HG03159 (cell line): ENCODE measurements at regions not wholly inside any gene's neighbourhood (a gene's known extent, or its start where the extent isn't known, plus 50 kb on each side); places are given as distances from the start of the nearest gene placed in this dataset.

ENCODE experiments used
- ATAC-seq: cut with Tn5 transposase; IDR thresholded peaks from one replicate; pipeline ENCODE4 v1.9.1; 2021; ENCODE audit warnings: mild to moderate bottlenecking, moderate library complexity; ENCODE audit not compliant: unreplicated experiment

DNA sequence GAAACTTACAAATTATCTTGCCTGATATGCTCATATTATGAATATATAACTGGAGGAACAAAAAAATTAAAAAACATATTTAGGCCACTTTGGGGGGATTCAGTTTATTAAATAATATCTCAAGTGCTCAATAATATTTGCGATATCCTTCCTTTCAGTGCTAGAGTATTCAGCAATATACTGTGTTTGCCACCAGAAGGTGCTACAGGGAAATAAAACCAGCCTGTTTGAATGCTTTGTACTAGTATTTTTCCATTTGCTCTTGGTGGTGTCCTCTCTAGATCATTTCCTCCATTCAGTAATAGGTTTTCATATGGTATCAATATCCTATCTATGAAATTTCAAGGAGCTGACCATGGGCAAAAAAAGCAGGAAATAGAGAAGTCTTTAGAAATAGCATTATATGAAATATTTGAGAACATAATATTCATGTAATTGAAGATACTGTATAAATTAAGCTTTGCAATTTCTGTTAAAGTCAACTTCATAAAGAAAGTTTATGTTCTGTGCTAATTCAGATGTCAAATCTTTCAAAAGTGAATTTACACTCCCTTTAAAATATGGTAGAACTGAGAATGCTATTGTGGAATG is 106.2 kb upstream of the NAV3 start:
- ATAC-seq: peak; percentile 56

DNA sequence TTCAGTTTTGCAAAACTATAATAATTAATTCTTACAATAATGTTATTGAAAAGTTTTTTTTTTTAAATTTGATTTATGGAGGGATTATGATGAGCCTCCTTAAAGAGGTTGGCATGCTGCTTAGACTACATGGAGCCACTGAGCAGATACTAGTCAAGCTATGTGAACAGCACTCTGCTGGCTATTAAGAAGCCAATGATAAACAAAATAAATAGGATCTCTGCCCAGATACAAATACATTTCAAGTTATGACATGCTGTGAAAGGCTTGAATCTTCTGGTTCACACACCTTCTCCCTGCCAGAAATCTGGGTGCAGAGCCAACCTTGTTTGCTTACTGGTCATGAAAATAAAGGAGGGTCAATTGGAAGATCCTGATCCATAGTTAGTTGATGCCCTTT is 107.4 kb upstream of the NAV3 start:
- no peak for ATAC-seq

DNA sequence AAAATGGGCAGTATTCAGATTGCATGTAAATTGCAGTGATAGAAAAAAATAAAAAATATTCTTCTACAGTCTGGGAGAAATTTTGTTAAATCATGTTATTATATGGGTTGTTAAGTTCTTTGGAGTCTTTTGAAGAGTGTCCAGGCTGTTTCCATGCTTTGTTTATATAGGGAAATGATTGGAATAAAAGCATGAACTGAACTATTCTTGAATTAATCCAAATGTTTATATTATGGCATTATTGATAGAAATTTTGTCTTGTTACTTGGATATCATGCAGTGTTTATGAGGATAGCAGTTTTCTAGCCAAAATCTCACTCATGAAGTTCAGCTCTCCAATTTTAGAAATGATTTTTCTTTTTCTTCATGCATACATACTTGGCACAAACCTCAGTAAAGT is 108.2 kb upstream of the NAV3 start:
- ATAC-seq: no peak

DNA sequence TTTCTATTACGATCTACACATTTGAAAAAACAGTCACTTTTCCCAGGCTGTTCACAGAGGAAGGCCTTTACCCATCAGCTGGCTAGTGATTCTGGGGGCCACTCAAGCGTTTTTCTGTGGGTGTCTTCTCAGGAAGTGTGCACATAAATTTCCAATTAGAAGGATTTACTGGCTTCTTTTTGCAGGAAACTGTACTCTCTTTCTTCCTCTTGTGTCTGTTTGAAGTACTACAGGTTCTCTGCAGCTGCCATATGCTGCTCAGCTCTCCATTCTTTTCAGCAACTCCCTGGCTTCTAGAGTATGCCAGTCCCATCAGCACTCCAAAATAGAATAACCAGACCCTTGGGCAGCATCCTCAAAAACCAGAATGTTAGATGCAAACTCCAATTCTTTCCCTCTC is 110.4 kb upstream of the NAV3 start:
- peak; percentile 49 for ATAC-seq

DNA sequence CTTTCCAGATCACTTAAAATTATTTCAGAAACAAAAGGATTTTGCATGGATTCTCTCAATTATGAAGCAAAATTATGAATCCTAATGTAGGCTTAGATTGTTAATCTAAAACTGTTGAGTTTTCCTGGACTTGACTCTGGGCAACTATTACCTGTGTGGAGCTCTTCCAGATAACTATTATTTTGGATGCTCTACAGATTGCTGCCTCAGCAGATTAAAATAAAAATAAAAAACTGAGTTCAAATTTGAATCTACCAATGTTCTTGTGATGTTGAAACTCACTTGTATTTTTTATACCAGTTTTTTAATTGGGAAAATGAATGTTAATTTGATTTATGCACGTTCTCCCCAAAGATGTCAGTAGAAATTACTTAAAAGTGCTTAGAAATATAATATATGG is 120.5 kb upstream of the NAV3 start:
- ATAC-seq: no peak

DNA sequence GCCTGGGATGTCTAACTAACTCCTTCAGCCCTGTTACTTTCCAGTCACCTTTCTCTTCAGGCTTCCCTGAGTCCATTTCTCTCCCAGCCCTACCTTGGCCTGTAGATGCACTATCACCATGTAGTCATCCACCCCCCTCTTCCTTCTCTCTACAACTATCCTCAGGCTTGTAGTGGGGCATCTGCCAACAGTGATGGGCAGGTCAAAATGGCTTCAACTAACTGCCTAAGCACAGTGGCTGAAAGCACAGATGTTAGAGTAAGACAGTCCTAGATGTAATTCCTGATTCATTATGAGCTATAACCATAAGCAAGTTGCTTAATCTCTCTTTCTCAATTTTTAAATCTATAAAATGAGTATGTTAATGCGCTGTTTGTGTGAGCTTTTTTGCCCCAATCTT is 133.6 kb upstream of the NAV3 start:
- no peak for ATAC-seq

DNA sequence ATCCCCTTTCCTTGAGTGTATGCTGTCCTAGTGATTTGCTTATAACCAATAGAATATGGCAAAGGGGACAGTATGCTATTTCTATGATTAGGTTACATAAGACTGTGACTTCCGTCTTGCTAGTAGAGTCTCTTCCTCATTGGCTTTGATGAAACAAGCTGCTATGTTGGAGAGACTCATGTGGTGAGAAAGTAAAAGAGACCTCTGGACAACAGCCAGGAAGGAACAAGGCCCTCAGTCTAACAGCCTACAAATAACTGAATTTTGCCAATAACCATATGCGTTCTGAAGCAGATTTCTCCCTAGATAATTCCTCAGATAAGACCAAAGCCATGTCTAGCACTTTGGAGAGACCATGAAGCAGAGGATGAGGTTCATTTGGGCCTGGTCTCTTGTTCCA is 134.5 kb upstream of the NAV3 start:
- ATAC-seq: no peak

DNA sequence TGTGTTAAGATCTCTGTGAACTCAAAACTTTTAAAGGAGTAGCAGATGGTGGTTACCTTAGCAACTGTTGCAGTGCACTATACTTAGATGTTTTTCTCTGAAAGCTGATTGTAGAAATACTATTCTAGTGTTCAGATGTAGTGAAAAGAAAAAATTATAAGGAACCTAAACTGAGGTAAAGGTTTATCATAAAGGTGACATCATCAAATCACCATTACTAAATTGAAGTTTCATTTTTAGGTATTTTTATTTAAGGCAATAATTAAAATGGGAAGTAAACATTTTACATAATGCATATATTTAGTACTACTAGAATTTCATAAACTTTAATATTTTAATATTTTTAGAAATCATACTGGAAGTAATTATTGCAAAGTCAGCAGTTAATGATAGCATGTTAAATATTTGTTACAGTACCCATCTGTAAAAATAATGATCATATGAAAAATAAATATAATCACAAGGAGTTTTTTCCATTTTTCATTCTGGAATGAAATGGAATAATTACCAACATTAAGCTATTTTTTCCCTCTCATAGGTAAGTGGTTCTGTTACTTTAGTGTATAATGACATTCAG is 141.1 kb upstream of the NAV3 start:
- no peak for ATAC-seq

DNA sequence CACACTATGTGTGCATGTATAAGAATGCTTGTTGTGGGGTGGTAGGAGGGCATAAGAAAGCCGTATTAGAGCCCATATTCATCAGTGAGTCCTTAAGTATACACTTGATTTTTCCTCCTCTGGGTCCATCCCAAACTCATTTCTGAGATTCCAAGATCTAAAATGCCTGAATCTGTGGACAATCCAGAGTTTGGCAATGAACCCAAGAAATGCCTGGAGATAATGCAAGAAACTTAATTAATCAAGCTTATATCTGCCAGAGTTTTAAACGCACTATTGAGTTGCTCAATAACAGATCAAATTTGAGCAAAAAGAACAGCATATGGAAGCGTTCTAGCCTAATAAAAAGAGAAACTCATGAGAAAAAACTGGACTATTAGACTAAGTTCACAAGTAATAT is 143.4 kb upstream of the NAV3 start:
- no peak for ATAC-seq

DNA sequence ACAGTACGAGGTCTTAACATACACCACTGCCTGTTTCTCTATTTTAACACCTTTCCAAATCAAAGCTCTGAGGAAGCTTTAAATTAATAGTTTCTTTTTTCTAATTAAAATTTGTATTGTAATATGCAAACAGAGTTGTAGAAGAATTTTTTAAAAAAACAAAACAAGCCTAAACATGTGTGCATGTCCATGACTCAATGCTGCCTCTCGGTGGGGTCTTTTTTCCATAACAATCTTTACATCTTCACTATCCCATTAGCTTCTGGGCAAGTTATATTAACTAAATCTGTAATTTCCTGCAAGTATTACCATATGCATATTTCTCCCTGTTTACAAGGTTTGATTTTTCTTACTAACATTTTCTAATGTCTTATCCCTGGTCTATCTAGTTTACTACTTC is 143.9 kb upstream of the NAV3 start:
- no peak for ATAC-seq

DNA sequence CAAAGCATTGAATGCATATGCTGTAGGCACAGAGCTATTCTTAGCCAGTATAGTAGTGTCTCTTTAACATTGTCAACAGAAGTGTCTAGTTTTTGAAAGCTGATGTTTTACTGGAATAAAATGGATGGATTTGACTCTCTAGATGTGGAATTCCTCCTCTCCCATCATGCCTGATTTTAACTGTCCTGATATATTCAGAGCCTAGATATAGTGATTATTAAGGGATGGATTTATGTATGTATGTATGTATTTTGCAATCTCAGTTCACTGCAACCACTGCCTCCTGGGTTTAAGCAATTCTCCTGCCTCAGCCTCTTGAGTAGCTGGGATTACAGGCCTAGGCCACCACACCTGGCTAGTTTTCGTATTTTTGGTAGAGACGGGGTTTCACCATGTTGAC is 144.8 kb upstream of the NAV3 start:
- ATAC-seq: no peak

DNA sequence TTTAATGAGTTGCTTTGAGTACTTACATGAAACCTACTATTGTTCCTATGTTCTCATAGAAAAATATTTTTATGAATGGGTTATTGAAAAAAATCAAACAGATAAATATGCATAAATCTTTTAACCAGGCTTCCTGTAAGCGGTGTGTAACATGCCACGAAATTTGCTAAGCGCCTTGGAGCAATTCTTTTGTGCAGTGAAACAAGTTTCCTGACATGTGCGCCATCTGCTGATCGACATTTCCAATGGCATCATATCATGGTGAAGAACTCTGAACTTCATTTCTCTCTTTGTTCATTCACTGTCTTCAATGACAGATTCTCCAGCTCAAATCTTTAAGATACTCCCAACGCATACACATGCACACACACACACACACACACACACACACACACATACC is 145.6 kb upstream of the NAV3 start:
- peak; percentile 74 for ATAC-seq

DNA sequence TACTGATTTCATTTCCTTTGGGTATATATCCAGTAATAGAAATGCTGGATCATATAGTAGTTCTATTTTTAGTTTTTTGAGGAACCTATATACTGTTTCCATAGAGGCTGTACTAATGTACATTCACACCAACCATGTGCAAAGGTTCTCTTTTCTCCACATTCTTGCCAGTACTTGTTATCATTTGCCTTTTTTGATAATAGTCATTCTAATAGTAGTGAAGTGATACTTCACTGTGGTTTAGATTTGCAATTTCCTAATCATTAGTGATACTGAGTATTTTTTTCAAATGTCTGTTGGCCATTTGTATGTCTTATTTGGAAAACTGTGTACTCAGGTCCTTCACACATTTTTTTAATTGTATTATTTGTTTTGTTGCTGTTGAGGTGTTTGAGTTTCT is 148.2 kb upstream of the NAV3 start:
- ATAC-seq: no peak

DNA sequence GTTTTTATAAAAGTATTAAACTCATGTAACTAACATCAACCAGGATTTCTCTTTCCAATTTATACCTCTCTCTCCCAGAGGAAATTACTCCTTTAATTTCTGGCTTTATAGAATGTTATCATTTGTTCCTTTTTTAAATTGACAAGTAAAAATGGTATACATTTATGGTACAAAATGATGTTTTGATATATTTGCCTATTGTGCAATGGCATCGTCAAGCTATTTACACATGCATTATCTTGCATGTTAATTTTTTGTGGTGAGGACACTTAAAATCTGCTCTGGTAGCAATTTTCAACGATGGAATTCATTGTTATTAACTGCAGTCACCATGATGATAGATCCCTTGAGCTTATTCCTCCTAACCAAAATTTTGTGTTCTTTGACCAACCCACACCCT is 149.0 kb upstream of the NAV3 start:
- no peak for ATAC-seq

DNA sequence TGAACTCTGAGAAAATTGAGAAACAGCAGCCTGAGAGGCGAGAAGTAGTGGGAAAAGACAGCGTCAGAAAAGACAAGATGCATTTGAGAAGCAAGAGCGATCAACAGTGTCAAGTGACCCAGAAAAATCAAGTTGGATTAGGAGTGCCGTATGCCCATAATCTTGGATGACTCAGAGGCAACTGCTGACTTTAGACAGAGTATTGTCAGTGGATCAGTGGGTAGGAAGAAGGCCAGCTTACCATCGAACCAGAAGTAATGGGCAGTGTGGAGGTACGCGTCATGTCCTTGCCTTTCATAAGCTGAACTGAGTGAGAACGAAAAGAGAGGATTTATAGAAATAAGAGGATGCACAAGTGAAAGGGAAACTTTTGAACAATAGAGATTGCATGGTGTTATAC is 151.0 kb upstream of the NAV3 start:
- no peak for ATAC-seq

DNA sequence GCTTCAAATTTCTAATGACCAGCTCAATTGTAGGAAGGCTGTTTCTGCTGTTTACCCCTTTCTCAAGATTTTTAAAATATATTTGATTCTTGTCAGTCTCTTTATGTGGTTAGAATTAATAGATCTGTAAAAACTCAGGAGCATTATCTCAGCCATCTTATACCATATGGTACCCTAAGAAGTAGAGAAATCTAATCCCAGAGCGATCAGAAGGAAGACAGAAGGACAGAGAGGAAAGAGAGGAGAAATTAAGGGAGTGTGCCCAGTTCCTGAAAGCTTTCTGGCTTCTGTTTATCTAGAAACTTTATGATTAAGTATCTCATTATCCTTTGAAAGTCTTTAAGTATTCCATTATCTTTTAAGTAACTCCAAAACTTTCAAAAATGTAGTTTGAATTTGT is 152.1 kb upstream of the NAV3 start:
- no peak for ATAC-seq

DNA sequence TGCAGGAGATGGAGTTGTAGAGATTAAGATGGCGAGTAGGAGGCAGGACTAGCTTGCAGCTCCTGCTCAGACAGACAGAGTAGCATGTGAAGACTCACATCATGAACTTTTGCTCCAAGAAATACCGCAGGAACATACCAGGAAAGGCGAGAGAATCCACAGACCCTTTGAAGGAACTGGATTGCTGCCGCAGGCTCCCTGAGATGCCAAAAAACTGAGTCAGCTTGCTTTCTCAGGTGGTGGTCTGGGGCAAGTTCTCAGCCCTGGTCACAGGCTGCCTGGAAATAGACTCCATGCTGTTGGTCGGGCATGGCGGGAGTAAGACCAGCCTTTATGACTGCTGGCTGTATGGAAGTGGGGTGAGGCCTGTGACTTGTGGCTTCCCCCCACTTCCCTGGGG is 163.6 kb upstream of the NAV3 start:
- ATAC-seq: no peak

DNA sequence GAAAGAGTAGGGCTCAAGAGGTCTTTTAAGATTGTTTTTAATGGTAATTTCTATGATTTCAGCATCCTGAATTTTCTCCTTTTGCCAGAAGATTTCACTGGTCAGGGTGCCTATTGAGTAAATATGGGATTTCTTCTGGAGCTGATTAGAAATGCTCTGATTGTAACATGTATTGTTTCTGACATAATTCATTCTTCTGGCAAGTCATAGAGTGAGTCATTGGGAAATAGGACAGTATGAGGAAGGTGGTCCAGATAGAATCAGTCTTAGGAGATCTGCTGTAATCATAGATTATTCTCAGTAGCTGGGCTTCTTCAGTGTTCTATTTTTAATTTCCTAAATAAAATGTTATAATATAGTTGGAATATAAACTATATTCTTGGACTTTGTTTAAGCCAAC is 182.0 kb upstream of the NAV3 start:
- ATAC-seq: no peak

DNA sequence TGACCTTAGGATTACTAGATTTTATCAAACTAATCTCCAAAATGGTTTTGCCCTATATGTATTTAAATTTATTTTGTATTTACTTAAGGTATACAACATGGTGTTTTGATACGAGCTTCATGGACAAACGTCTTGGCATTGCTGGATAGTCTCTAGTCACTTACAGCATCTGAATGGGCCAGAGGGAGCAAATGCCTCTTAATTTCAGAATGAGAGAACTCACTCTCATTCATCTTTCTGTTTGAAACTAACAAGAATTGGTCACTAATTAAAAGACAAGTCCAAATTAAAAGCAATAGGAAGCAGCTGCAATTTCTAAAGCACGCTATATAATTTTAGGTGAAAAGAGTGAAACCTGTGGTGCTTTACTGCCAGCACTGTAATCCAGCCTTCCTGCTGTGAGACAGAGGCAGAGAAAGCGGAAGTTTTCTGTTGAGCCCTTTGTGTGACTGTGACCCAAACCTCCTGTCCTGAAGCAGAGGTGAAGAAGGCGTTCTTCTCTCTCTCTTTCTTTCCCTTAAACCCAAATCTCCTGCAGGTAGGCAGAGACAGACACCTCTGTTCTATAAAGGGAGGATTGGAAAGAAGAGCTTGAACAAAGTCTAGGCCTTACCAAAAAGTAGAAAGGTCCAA is 184.6 kb upstream of the NAV3 start:
- peak; percentile 59 for ATAC-seq

DNA sequence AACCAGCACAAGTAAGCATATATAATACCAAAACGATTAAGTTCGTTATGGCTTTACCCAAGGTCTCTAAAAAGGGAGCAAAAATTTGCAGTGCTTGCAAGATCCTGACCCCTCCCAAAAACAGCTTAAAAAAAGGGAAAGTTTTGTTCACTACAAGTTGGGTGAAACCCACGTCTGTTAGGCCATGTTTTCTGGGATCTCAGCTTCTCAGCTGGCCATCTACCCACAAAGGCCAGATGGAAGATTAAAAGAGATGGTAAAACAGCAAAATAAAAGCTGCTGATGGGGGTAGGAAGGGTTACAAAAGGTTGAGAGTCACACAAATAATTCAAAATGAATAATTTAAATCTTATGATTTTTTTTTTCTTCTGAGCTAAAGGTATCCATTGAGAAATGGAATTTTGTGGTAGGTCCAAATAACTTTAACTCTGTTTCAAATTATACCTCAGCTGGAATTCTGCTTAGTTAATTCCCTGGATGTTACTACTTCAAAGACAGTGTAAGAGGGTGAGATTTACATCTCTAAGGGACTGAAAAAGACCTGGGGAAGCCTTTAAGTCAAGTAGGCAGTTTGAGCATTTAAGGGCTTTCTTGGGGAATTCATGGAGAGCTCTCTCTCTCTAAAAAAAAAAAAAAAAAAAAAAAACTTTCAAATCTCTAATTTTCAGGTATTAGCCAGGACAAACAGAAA is 185.6 kb upstream of the NAV3 start:
- no peak for ATAC-seq

DNA sequence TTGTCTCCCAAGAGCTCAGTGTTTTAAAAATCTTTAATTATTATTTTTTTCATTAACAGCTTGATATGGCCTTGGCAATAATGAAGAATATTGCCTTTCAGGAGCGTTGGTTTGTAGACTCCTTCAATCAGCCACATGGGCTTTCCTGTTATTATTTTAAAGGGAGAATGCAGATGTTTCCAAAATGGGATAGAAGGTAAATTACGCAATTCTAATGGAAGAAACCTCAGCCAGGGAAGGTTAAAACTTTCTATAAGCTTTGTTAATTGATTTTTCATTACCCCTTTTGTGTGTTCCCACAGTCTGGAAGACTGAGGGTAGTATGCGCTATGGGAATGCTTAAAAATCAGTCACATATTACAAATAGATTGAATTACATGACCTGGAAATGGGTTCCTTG is 188.4 kb upstream of the NAV3 start:
- ATAC-seq: no peak

DNA sequence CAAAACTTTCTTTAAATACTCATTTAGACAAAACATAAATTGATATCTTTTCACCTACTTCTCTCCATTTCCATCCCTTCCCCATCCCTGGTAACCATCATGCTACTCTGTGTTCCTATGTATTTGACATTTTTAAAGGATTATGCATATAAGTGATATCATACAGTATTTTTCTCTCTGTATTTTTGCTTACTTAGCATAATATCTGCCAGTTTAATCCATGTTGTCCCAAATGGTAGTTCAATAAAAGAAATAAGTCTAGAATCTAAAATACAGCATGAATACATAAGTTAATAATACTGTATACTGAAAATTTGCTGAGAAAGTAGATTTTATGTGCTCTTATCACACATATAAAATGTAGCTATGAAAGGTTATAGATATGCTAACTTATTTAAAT is 190.3 kb upstream of the NAV3 start:
- ATAC-seq: no peak
